H9 (cell line): ENCODE measurements at regions not wholly inside any gene's neighbourhood (a gene's known extent, or its start where the extent isn't known, plus 50 kb on each side); places are given as distances from the start of the nearest gene placed in this dataset.

Experiments
- DNase-seq: peaks from one replicate; pipeline ENCODE4 v3.0.0-alpha.2; 2017
- H2AFZ ChIP-seq: one replicate; pipeline ENCODE4 v1.6.1; 2013; ENCODE audit warnings: mild to moderate bottlenecking, low read length, control low read depth, moderate library complexity
- H2AK5ac ChIP-seq: 2 replicates; pipeline ENCODE4 v1.6.1; 2013; ENCODE audit warnings: low read length, control low read depth, mixed read lengths; ENCODE audit not compliant: insufficient read length
- H2BK120ac ChIP-seq: one replicate; pipeline ENCODE4 v1.6.1; 2013; ENCODE audit warnings: low read depth, mild to moderate bottlenecking, low read length, control low read depth, inconsistent platforms; ENCODE audit not compliant: poor library complexity, severe bottlenecking
- H2BK12ac ChIP-seq: 2 replicates; pipeline ENCODE4 v1.6.1; 2013; ENCODE audit warnings: low read length, control low read depth, mixed read lengths, low read depth; ENCODE audit not compliant: insufficient read length
- H2BK15ac ChIP-seq: 2 replicates; pipeline ENCODE4 v1.6.1; 2013; ENCODE audit warnings: low read depth, low read length, control low read depth
- H2BK20ac ChIP-seq: one replicate; pipeline ENCODE4 v1.6.1; 2013; ENCODE audit warnings: low read depth, mild to moderate bottlenecking, low read length, control low read depth, inconsistent platforms; ENCODE audit not compliant: poor library complexity, severe bottlenecking
- H2BK5ac ChIP-seq: 2 replicates; pipeline ENCODE4 v1.6.1; 2013; ENCODE audit warnings: low read length, control low read depth, mixed read lengths; ENCODE audit not compliant: insufficient read length
- H3K14ac ChIP-seq: 2 replicates; pipeline ENCODE4 v1.6.1; 2013; ENCODE audit warnings: low read length, control low read depth; ENCODE audit not compliant: insufficient read depth
- H3K18ac ChIP-seq: 2 replicates; pipeline ENCODE4 v1.6.1; 2013; ENCODE audit warnings: low read depth, mild to moderate bottlenecking, mixed read lengths, low read length, control low read depth; ENCODE audit not compliant: insufficient read length
- H3K23ac ChIP-seq: 2 replicates; pipeline ENCODE4 v1.6.1; 2013; ENCODE audit warnings: low read length, control low read depth, mixed read lengths, low read depth; ENCODE audit not compliant: insufficient read length
- H3K23me2 ChIP-seq: 2 replicates; pipeline ENCODE4 v1.6.1; 2013; ENCODE audit warnings: low read depth, mild to moderate bottlenecking, mixed read lengths, low read length, control low read depth; ENCODE audit not compliant: insufficient read length, poor library complexity, severe bottlenecking
- H3K27ac ChIP-seq: 2 replicates; pipeline ENCODE4 v1.5.1; 2013; ENCODE audit warnings: low read length, control low read depth, mixed read lengths, low read depth; ENCODE audit not compliant: insufficient read length
- H3K27me3 ChIP-seq: 2 replicates; pipeline ENCODE4 v1.6.1; 2013; ENCODE audit warnings: low read length, control low read depth, inconsistent platforms; ENCODE audit not compliant: insufficient read depth
- H3K4ac ChIP-seq: 2 replicates; pipeline ENCODE4 v1.6.1; 2013; ENCODE audit warnings: low read depth, mild to moderate bottlenecking, control low read depth, inconsistent platforms, low read length, moderate library complexity
- H3K4me1 ChIP-seq: 2 replicates; pipeline ENCODE4 v1.6.1; 2013; ENCODE audit warnings: low read length, control low read depth, inconsistent platforms; ENCODE audit not compliant: insufficient read depth
- H3K4me2 ChIP-seq: 2 replicates; pipeline ENCODE4 v1.6.1; 2013; ENCODE audit warnings: low read length, control low read depth, mixed read lengths; ENCODE audit not compliant: insufficient read length, insufficient read depth
- H3K56ac ChIP-seq: 2 replicates; pipeline ENCODE4 v1.6.1; 2013; ENCODE audit warnings: low read depth, mild to moderate bottlenecking, mixed read lengths, low read length, control low read depth; ENCODE audit not compliant: insufficient read length
- H3K79me1 ChIP-seq: 2 replicates; pipeline ENCODE4 v1.6.1; 2013; ENCODE audit warnings: low read depth, mild to moderate bottlenecking, moderate library complexity, low read length, control low read depth, inconsistent platforms; ENCODE audit not compliant: insufficient read depth, poor library complexity, severe bottlenecking
- H3K79me2 ChIP-seq: 2 replicates; pipeline ENCODE4 v1.6.1; 2013; ENCODE audit warnings: low read length, control low read depth, inconsistent platforms; ENCODE audit not compliant: insufficient read depth
- H3K9ac ChIP-seq: 2 replicates; pipeline ENCODE4 v1.6.1; 2013; ENCODE audit warnings: low read length, control low read depth, mixed read lengths; ENCODE audit not compliant: insufficient read length; ENCODE audit errors: extremely low read depth
- H3K9me3 ChIP-seq: one replicate; pipeline ENCODE4 v1.6.1; 2013; ENCODE audit warnings: low read depth, low read length, inconsistent platforms; ENCODE audit not compliant: control insufficient read depth
- H3T11ph ChIP-seq: one replicate; pipeline ENCODE4 v1.6.1; 2013; ENCODE audit warnings: mild to moderate bottlenecking, low read length, control low read depth, inconsistent platforms
- H4K20me1 ChIP-seq: one replicate; pipeline ENCODE4 v1.6.1; 2013; ENCODE audit not compliant: control insufficient read depth, insufficient read length, insufficient read depth
- H4K5ac ChIP-seq: 2 replicates; pipeline ENCODE4 v1.6.1; 2013; ENCODE audit warnings: low read depth, mild to moderate bottlenecking, mixed read lengths, low read length, control low read depth; ENCODE audit not compliant: insufficient read length
- H4K8ac ChIP-seq: replicated peaks from 2 replicates; pipeline ENCODE4 v1.6.1; 2013; ENCODE audit warnings: low read length, control low read depth, mixed read lengths, low read depth; ENCODE audit not compliant: insufficient read length
- H4K91ac ChIP-seq: 2 replicates; pipeline ENCODE4 v1.6.1; 2013; ENCODE audit warnings: low read depth, mild to moderate bottlenecking, moderate library complexity, mixed read lengths, low read length, control low read depth; ENCODE audit not compliant: insufficient read length
- H3K27ac Mint-ChIP-seq, 3 experiments: 2 replicates in 2 of 3; 3 replicates in 1 of 3; pipeline ENCODE4 v1.8.0; 2020 to 2021; ENCODE audit warnings: mixed read lengths in 3 of 3, mild to moderate bottlenecking in 1 of 3, moderate library complexity in 1 of 3
- H3K27me3 Mint-ChIP-seq: 2 replicates; pipeline ENCODE4 v1.8.0; 2021; ENCODE audit warnings: low read depth, mild to moderate bottlenecking, moderate library complexity, mixed read lengths
- H3K36me3 Mint-ChIP-seq, 3 experiments: 2 replicates in 2 of 3; 3 replicates in 1 of 3; pipeline ENCODE4 v1.8.0; 2020 to 2021; ENCODE audit warnings: low read depth in 3 of 3, mixed read lengths in 3 of 3; ENCODE audit not compliant: insufficient read depth in 1 of 3
- H3K4me1 Mint-ChIP-seq, 2 experiments: 2 replicates each; pipeline ENCODE4 v1.8.0; 2020; ENCODE audit warnings: mixed read lengths in 2 of 2
- H3K4me3 Mint-ChIP-seq, 2 experiments: 2 replicates in 1 of 2; 3 replicates in 1 of 2; pipeline ENCODE4 v1.8.0; 2020 to 2021; ENCODE audit warnings: mild to moderate bottlenecking in 2 of 2, mixed read lengths in 2 of 2, moderate library complexity in 1 of 2
- H3K9me3 Mint-ChIP-seq, 2 experiments: 2 replicates in 1 of 2; 3 replicates in 1 of 2; pipeline ENCODE4 v1.8.0; 2020; ENCODE audit warnings: mild to moderate bottlenecking in 2 of 2, mixed read lengths in 2 of 2, moderate library complexity in 1 of 2
- CTCF ChIP-seq: fragments of 200-600 bp; sonication (generic); conservative IDR thresholded peaks from 3 replicates; pipeline ENCODE4 v1.8.0; 2021; ENCODE audit warnings: antibody characterized with exemption, mild to moderate bottlenecking
- WGBS: extraction: QIAGEN DNeasy Blood & Tissue Kit; methylation state at CpG from one replicate; pipeline ENCODE4 v1.1.7; 2013; ENCODE audit warnings: missing lambda C conversion rate, low lambda C conversion rate, mixed read lengths; ENCODE audit not compliant: insufficient read length; ENCODE audit errors: extremely low coverage; 5-methylcytosine and 5-hydroxymethylcytosine counted together

DNA sequence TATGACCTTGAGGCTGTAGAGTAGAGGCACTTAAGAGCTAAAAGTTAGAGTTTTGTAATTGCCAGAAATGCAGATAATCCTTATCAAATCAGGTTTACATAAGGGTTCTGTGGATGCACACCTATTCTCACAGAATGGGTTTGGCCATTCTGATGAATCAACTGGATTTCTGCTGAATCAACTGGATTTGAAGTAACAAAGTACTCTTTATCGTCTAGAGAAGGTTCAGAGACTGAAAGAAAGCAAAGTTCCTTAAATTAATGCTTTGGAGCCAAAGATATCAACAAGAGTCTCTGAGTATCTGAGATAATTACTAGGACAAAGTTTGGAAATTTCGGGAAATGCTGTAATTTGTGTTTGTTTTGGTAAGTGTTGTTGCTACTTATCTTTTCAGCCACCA lies 669.6 kb upstream of the ZNF608 start:
- H3K23me2 ChIP-seq = no peaks in the 10 kb centered on the region
- no peak overlapping the region for H3K23ac ChIP-seq
- no peak overlapping the region for H2BK5ac ChIP-seq
- H2AK5ac ChIP-seq = no peak overlapping the region
- Mint-ChIP-seq H3K4me3 (no peak overlapping the region), H3K27me3 (no peaks in the 10 kb centered on the region), H3K4me1 (peaks cover 39 to 42% of the 10 kb centered on the region in 2 experiments), H3K36me3 (no peaks in the 10 kb centered on the region; a peak in 1 of 7 replicates), H3K27ac (no peak overlapping the region), H3K9me3 (peaks cover 0 to 2% of the 10 kb centered on the region in 2 experiments; a peak in 1 of 5 replicates)
- H2BK15ac ChIP-seq = no peak overlapping the region
- no peaks in the 10 kb centered on the region for H3K9me3 ChIP-seq
- no peak overlapping the region for H3T11ph ChIP-seq
- H2BK120ac ChIP-seq = no peak overlapping the region
- no peak for DNase-seq
- H2BK12ac ChIP-seq = no peak overlapping the region
- no CpG with 5 or more reads among the region's 2 CpGs for WGBS
- no peak overlapping the region for H3K14ac ChIP-seq
- H2AFZ ChIP-seq = no peak overlapping the region
- H3K56ac ChIP-seq = no peak overlapping the region
- H3K4ac ChIP-seq = no peak overlapping the region
- no peaks in the 10 kb centered on the region for H3K27me3 ChIP-seq
- H4K8ac ChIP-seq = no peak overlapping the region
- H3K79me1 ChIP-seq = no peaks in the 10 kb centered on the region
- no peak overlapping the region for H3K4me2 ChIP-seq
- no peak for TF ChIP-seq CTCF
- no peak overlapping the region for H3K18ac ChIP-seq
- no peak overlapping the region for H3K9ac ChIP-seq
- H2BK20ac ChIP-seq = no peak overlapping the region
- H3K4me1 ChIP-seq = peaks cover 4% of the 10 kb centered on the region; the same call in 1 of the 2 replicates
- H4K20me1 ChIP-seq = no peaks in the 10 kb centered on the region
- no peaks in the 10 kb centered on the region for H3K79me2 ChIP-seq
- H3K27ac ChIP-seq = no peak overlapping the region
- no peak overlapping the region for H4K91ac ChIP-seq
- no peak overlapping the region for H4K5ac ChIP-seq
